GM21576 (cell line): ENCODE measurements at regions not wholly inside any gene's neighbourhood (a gene's known extent, or its start where the extent isn't known, plus 50 kb on each side); places are given as distances from the start of the nearest gene placed in this dataset.
"Not testable (repeated sequence)": the region's sequence is repeated elsewhere in the genome, so short reads cannot be mapped to it uniquely, and the experiment has no call there.

Source experiments
- ATAC-seq: cut with Tn5 transposase; IDR thresholded peaks from one replicate; pipeline ENCODE4 v1.9.1; 2021; ENCODE audit warnings: mild to moderate bottlenecking, moderate library complexity; ENCODE audit not compliant: unreplicated experiment

DNA sequence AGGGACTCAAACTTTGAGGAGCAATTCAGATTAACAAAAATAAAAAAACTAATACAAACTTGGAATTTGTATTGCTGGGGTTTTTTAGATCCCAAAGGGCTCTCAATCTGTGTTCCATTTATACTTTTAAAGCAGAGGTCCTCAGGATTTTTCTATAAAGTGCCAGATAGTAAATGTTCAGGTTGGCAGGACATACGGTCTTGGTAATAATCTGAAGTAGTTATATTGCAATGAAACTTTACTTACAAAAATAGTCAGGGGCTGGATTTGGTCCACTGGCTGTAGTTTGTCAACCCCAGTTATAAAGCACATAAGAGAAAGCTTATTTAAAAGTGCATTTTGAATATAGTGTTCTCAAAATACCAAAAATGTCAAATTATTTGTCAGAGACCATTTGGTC lies 164.1 kb upstream of the CTSO start:
- ATAC-seq: no peak

DNA sequence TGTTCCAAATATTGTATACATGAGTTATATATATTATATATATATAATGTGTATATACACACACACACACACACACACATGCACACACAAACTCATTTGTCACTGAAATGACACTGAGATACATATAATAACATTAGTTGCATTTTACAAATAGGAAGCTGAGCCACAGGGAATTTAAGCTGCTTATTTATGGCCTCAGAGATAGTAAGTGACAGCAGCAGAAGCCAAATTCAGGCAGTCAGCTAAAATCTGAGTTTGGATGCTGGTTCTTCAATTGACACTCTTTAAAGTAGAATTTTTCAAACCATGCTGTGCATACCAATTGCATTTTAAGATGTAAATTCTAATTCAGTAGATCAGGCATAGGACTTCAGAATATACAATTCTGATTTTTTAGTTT lies 163.3 kb upstream of the CTSO start:
- ATAC-seq: no peak

DNA sequence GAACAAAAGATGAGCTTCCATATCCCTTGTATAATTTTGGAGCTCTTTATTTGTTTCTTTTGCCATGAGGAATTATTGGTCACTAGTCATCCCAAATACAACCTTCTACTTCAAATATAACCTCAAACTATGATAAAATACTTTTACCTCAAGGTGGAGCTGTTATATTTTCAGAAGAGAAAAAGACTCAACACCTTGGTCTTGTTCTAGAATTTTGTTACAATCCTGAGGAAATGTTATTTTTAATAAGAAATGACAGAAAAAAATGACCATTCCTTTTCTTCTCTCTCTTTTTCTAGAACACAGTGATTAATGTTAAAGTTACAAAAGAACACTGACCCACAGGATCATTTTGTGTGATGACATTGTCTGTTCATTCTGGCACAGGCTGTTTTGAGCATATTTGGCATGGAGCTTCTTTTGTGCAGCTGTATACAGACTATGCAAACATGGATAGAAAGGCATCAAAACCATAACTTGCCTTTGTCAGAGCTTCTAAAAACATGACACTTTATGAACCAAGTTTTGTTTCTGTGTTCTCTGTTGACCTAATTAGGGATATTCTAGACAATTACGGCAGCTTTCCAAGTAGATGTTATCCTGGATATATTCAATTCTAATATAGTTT lies 159.6 kb upstream of the CTSO start:
- ATAC-seq: no peak

DNA sequence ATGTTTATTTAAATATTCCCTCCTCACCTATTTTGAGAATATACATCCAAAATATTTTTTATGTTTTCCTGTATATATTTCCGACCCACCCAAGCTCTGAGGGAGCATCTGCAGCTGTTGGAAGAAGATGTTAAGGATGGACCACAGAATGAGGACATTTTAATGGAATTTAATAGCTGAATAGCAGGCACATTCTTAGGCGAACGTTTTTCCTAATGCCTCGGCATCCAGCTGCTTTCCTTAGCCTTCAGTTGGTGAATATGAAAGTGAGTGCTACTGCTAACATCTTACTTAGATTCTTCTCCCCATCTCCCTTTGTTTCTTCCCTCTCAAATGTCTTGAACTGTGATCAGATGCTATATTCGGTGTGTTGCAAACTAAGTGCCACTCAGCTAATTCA lies 158.0 kb upstream of the CTSO start:
- ATAC-seq: no peak

DNA sequence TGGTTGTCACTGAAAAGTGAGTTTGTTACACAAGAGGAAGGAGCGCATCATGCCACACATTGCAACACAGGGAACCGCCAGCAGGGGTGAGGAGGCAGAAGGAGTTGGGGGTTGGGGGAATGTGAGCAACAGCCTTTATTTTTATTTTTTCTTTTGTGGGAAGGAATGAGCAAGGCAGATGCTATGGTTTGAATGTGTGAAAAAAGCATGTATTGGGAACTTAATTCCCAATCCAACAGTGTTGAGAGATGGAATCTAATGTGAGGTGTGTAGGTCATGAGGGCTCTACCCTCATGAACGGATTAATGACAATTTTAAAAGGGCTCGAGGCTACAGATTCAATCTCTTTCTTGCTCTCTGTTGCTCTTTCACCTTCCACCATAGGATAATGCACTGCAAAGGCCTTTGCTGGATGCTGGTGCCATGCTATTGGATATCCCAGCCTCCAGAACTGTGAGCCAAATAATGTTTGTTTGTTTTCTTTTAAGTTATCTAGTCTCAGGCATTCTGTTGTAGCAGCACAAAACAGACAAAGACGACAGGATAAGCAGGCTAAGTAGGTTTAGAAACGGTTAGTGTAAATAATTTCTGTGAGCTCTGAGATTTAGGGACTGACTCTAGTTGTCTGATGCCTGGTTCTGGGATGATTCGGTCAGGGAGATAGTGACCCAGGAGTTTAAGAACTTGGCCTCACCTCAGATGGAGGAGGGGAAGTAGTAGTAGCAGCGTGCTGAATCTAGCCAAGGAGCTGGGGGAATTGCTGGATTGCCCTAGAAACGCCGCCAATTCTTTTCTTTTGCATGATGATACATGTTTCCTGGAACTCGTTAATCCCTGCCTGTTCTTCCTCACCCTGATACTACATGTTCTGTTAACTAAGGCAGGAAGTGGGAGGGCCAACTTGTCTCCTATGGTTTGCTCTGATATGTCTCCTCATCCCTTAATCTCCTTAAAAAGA lies 156.6 kb upstream of the CTSO start:
- no peak for ATAC-seq

DNA sequence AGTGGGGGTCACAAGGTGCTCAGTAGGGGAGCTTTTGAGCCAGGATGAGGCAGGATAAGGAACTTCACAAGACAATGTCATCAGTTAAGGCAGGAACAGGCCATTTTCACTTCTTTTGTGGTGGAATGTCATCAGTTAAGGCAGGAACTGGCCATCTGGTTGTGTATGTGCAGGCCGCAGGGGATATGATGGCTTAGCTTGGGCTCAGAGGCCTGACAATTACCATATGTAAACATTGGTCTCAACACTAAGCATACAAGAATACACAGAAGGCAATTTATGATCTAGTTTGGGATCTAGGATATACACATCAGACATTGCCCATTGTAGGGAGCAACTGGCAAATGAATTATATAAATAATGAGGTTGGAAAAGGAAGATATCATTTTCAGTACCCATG lies 155.4 kb upstream of the CTSO start:
- ATAC-seq: not testable (repeated sequence)

DNA sequence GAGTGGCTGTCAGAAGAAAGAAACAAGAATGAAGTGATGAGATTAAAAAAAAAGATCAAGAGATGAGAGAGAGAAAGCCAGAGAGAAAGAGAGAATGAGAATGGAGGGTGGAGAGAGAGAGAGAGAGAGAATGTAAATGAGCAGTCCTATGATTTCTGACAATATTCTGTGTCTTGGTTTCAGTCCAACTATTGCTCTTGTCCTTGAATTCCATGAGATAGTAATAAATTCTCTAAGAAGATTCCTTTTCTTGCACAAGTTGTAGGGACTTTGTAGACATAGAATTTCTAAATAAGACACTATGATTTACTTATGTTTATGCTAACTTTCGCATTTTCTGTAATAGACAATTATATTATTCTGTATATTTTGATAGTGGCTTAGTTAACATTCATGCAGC lies 149.6 kb upstream of the CTSO start:
- no peak for ATAC-seq

DNA sequence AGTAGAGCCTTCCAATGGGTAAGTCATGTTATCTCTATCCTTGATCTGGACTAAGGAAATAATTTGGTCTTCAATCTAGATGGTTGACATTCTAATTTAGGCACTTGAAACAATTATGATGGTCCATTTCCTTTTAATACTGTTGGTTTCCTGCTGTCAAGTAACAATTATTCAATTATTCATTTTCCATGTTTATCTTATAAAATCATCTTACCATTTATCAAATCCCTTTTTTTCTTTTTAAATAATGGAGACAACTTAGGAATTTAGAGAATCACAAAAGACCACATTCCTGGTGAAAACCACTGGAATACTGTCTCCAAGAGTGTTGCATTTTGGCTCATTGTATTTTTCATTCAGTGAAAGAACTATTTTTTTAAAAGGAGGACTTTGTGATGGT lies 148.7 kb upstream of the CTSO start:
- ATAC-seq: no peak

DNA sequence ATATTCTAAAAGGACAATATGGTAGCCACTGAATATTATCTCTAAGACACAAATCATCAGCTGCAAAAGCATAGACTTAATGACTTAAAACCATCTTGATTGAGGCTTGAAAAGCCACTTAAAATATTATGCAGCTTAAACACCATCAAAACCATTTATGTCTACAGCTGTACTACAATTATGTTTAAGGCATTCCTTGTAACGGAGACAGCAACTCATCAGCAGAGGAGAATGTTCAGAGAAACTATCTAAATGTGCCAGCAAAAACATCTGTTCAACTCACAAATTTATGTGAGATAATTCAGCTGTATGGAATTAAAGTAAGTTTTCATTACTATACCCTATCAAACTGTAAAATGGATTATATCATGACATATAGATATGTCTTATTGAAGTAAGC lies 147.9 kb upstream of the CTSO start:
- ATAC-seq: no peak

DNA sequence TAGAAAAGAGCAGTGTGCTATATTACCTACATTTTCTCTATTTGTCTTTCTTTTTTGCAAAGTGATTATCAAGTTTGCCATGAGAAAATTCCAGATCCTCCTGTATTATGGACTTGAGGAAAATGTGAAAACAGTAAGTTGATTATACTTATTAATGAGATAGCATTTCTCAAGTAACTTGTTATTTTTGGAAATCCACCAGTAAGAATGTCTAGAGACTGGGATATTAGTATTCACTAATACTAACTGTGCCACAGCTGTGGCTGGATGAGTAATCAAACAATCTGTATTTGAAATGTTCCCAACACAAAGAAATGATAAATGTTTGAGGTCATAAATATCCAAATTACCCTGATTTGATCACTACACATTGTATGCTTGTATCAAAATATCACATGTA lies 147.0 kb upstream of the CTSO start:
- ATAC-seq: no peak

DNA sequence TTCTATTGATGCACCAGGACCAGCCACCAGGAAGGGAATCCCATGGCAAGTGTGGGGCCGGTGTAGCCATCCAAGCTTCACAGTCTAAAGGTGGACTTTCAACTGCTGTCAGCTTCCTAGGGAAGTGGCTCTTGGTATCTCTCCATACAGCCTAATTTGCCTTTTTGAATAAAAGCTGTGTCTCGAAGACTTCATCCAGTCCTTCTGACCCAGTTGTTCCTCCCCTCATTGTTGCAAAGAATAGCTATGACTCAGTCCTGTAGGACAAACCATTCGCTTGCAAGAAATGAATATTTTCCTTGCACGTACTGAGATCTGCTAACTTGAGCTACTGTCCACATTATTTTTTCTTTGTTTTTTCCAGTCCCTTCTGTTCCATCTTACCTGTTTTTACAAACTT lies 145.1 kb upstream of the CTSO start:
- no peak for ATAC-seq

DNA sequence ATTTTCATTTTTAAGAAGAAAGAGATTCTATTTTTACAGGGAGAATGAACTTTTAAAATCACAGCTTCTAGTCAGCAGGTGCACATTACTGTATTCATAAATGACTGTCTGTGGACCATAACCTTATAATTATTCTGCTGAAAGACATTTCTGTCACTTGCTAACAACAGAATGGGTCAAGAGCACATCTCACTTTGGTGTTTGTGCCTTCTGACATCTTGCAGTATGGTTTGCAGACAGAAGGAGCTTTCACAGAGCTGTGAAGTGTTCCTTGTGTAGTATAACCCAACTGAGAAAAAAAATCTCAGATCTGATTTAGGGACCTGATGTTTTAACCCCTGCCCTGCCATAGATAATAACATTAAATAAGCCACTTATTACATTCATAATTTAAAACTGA lies 131.4 kb upstream of the CTSO start:
- no peak for ATAC-seq

DNA sequence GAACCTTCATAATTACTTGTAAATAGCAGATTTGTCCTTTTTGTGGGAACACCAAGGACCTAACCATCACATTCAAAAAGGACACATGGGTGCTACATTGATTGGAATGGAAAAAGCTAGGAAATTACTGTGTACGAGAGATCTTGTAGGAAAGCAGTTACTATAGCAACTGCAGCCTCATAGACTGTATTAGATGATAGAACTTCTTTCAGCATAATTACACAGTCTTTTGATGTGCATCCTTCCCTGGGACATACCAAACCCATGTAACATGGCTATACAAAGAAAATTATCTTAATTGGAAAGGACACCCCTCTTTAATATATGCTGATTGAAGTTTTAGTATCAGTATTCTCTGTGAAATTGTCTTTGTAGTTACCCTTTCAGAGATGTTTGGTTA lies 130.7 kb upstream of the CTSO start:
- no peak for ATAC-seq

DNA sequence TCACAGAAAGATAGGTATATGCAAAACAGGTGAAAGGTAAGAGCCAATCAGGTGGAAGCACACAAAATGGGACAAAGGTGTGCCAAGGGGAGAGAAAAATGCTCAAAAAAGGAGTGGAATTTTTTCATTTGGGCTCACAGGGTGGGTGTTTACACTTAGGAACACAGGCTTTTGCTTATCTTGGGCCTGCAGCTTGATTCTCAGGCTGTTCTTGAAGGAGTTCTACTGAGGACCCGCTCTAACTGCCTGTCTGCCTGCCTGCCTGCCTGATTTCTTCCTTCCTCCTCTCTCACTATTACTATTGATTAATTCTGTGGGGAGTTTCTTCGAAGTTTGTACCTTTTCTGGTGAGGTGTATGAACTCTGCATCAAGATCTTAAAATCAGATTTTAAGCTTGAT lies 120.3 kb upstream of the CTSO start:
- no peak for ATAC-seq

DNA sequence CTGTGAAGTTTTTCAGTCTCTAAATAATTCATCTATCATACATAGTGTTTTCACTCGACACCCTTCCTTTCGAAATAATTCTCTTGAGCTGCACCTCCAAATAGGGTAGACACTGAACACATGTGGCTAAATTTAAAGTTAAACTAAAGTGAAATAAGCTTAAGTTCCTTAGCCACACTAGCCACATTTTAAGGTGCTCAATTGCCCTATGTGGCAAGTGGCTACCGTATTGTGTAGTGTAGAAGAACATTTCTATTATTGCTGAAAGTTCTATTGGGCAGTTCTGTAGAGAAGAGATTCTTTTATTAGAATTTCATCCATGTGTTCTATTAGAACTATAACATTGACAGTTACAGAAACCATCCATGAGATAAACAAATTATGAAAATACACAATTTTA lies 107.0 kb upstream of the CTSO start:
- ATAC-seq: no peak

DNA sequence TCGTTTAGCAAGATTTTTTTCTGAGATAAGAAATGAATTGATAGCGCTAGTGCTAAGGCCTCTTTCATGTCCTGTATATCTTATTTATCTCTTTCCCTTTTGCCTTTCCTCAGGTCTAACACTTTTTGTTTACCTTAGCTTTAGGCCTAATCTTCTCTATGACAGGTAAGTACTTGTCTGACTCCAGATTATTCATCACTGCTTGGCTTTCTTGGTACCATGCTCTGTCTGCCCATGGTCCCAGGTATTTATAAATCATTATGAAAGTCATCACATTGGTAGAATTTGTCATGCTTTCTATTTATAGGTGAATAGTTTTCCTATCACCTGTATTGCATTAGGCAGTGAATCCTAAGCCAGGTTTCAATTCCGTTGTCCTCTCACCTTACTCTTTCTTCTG lies 99.5 kb upstream of the CTSO start:
- ATAC-seq: no peak

DNA sequence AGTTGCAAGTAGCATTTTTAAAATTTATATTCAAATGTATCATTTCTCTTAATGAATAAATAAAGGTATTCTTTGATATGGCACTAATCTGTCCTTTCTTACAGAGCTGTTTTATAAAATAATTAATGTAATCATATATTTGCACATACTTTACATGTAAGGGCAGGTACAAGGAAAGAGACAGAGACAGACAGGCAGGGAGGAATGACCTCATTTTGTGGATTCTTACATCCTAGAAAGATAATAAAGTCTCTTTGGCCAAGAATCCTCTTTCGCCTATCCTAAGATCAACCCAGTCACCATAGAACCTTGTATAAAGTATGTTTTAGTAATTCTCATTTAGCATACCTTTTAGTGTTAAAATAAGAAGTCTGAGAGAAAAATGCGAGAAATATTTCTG lies 98.5 kb upstream of the CTSO start:
- ATAC-seq: no peak

DNA sequence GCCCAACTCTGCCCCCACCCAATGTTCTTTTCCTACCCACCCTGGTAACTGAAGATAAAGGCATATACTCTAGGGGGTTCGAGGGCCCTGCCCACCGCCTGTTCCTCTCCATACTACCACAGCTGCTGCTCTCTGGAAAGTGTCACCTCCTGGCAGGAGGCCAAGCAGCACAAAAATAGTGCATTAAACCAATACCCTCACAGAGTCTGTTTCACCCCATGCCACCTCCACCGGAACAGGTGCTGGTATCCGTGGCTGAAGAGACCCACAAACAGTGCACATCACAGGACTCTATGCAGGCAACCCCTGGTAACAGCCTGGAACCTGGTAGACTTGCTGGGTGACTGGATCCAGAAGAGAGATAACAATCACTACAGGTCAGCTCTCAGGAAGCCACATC lies 85.1 kb upstream of the CTSO start:
- no peak for ATAC-seq

DNA sequence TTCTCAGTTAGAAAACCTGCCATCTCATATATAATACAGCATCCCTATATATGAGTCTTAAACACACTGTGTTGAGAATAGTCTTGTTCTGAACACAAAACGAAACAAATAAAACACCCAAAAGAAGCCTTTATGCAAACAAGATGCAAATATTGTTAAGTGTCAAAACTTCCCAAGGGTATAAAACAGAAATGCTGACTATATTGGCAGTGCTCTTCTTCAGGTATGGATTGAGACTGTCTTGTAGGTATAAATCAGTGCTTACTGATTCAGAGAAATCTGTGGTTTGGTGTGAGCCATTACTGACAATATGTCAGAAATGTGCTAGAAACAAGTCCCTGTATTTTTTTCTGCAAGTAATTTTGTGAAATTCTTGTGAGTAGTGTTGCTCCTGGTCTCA lies 82.8 kb upstream of the CTSO start:
- no peak for ATAC-seq

DNA sequence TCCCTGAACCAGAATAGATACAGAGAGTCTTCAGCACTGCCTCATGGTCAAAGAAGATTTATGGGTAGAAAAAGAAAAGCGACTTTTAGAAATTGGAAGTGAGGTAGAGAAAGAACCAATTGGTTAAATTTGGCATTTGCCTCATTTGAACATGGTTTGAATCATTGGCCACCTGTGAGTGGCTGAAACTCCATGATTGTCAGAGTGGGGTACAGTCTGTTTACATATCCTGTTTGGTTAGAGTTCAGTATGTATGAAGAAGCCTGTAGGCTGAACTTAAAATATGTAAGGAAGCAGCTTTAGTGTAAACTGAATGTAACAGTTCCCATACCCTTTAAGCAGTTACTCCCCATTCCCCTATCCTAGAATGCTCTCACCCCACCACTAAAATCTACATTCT lies 76.0 kb upstream of the CTSO start:
- no peak for ATAC-seq

DNA sequence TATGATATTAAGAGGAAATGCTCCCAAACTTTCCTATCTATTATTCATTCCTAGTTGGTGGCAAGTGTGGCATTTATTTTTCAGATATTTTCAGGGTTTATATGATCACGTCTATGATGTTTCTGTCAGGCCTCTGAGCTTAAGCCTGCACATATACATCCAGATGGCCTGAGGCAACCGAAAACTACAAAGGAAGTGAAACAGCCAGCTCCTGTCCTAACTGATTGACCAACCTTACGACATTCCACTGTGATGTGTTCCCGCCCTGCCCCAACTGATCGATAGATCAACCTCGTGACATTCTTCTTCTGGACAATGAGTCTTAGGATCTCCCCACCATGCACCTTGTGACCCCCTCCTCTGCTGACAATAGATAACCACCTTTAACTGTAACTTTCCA lies 67.6 kb upstream of the CTSO start:
- no peak for ATAC-seq

DNA sequence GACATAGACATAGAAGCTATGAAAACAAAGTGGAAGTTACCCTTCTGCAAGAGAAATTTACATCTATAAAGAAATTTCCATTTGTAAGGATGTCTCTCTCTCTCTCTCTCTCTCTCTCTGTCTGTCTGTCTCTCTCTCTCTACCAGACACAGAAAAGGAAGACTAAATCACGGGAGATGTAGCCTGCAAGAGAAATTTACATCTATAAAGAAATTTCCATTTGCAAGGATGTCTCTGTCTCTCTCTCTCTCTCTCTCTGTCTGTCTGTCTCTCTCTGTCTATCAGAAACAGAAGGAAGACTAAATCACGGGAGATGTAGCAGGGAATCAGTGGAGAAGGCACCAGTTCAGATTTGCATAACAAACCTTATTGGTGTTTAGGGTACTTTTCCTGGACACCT lies 65.6 kb upstream of the CTSO start:
- no peak for ATAC-seq

DNA sequence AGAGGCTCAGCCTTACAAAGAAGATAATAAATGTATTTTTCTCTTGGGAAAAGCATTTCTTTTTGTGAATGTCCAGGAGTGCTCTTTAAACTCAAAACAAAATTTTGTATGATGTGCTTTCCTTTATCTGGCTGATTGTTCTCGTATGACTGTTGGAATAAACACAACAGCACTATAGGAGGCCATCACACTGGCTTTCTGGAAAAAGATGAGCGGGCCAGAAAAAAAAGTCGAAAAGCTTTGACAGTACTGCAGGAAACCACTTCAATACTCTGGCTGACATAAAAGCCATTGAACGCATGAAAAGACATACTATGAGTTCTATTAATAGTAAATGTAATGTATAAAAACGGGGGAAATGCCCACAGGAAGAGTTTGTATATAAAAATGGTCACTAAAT lies 64.7 kb upstream of the CTSO start:
- ATAC-seq: no peak
